ENCODE measurements at regions not wholly inside any gene's neighbourhood (a gene's known extent, or its start where the extent isn't known, plus 50 kb on each side); places are given as distances from the start of the nearest gene placed in this dataset.

DNA sequence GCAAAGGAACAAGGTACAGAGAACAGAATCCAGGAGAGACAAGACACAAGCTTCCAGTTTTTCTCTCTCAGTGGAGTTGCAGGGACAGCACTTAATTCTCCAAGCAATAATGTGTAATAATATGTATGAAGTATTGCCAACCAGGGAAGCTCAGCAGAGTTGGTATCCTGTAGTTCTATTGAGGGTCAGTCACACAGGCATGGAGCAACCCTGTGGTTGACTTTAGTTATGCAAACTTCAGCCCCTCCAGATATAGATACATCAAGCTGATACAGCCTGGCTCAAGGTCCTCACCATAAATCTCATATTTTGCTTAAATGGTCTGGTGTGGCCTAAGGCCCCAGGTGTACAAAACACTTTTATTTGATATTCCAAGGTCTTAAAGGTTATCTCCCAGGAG, 248.6 kb upstream of the EPHA5 start:
- Histone ChIP-seq H3K4me1 (ENCODE audit: insufficient read depth, low read length) (peaks cover 3% of the 10 kb centered on the region), H3K4me2 (ENCODE audit: low read length) (no peak overlapping the region), H4K20me1 (ENCODE audit: insufficient read depth, low read length) (no peaks in the 10 kb centered on the region), H3K36me3 (ENCODE audit: insufficient read depth, low read length) (no peaks in the 10 kb centered on the region), H3K27ac (ENCODE audit: low read depth, low read length) (no peak overlapping the region), H3K4me3 (ENCODE audit: insufficient read depth, low read depth, low read length) (no peak overlapping the region), H2AFZ (ENCODE audit: low read depth, low read length) (no peak overlapping the region), H3K9me3 (ENCODE audit: insufficient read depth, low read depth, low read length) (no peaks in the 10 kb centered on the region), H3K27me3 (ENCODE audit: insufficient read depth, low read length) (no peaks in the 10 kb centered on the region), H3K79me2 (ENCODE audit: insufficient read depth, low read length) (no peaks in the 10 kb centered on the region), H3K9ac (ENCODE audit: low read length) (no peak overlapping the region)
- Mint-ChIP-seq H3K4me3 (ENCODE audit: unreplicated experiment) (no peak overlapping the region), H3K4me1 (ENCODE audit: low read depth, unreplicated experiment) (peaks cover 22% of the 10 kb centered on the region), H3K27me3 (ENCODE audit: low read depth, unreplicated experiment) (no peaks in the 10 kb centered on the region), H3K27ac (ENCODE audit: unreplicated experiment) (no peak overlapping the region), H3K36me3 (ENCODE audit: low read depth, unreplicated experiment) (no peaks in the 10 kb centered on the region), H3K9me3 (ENCODE audit: unreplicated experiment) (peaks cover 4% of the 10 kb centered on the region)
- no peak for DNase-seq (ENCODE audit: low read depth)
- TF ChIP-seq, protein P1, sequence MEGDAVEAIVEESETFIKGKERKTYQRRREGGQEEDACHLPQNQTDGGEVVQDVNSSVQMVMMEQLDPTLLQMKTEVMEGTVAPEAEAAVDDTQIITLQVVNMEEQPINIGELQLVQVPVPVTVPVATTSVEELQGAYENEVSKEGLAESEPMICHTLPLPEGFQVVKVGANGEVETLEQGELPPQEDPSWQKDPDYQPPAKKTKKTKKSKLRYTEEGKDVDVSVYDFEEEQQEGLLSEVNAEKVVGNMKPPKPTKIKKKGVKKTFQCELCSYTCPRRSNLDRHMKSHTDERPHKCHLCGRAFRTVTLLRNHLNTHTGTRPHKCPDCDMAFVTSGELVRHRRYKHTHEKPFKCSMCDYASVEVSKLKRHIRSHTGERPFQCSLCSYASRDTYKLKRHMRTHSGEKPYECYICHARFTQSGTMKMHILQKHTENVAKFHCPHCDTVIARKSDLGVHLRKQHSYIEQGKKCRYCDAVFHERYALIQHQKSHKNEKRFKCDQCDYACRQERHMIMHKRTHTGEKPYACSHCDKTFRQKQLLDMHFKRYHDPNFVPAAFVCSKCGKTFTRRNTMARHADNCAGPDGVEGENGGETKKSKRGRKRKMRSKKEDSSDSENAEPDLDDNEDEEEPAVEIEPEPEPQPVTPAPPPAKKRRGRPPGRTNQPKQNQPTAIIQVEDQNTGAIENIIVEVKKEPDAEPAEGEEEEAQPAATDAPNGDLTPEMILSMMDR (IDR thresholded peaks at IDR 0.05; ENCODE audit: insufficient read depth, low read depth, low read length) = no peak
- no peak for FAIRE-seq

DNA sequence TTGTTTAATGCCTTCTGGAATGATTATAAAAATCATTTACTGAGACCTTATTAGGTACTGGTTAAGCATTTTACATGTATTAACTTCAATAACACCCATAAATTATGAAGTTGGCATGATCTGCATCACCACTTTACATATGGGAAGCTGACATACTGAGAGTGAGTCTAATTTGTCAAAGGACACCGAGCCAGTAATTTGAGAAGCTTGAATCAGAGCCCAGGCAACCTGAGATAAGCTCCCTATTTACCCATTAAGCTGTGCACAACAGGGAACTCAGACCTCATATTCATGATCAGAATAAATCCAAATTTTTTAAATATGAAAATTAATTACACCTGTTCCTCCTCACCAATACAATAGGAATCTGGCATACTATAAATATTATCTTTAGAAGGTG, 247.9 kb upstream of the EPHA5 start:
- Histone ChIP-seq H3K27ac (ENCODE audit: low read depth, low read length) (no peak overlapping the region), H2AFZ (ENCODE audit: low read depth, low read length) (no peak overlapping the region), H3K79me2 (ENCODE audit: insufficient read depth, low read length) (no peaks in the 10 kb centered on the region), H3K36me3 (ENCODE audit: insufficient read depth, low read length) (no peaks in the 10 kb centered on the region), H3K4me1 (ENCODE audit: insufficient read depth, low read length) (peaks cover 3% of the 10 kb centered on the region), H3K4me2 (ENCODE audit: low read length) (no peak overlapping the region), H3K9ac (ENCODE audit: low read length) (no peak overlapping the region), H3K9me3 (ENCODE audit: insufficient read depth, low read depth, low read length) (no peaks in the 10 kb centered on the region), H3K27me3 (ENCODE audit: insufficient read depth, low read length) (no peaks in the 10 kb centered on the region), H3K4me3 (ENCODE audit: insufficient read depth, low read depth, low read length) (no peak overlapping the region), H4K20me1 (ENCODE audit: insufficient read depth, low read length) (no peaks in the 10 kb centered on the region)
- DNase-seq (ENCODE audit: low read depth) (peak; percentile 40), FAIRE-seq (no peak)
- H3K9me3 Mint-ChIP-seq (ENCODE audit: unreplicated experiment) = peaks cover 4% of the 10 kb centered on the region
- H3K27me3 Mint-ChIP-seq (ENCODE audit: low read depth, unreplicated experiment) = no peaks in the 10 kb centered on the region
- TF ChIP-seq, protein P1 (IDR thresholded peaks at IDR 0.05; ENCODE audit: insufficient read depth, low read depth, low read length) = no peak
- no peak for TF ChIP-seq EZH2 (IDR thresholded peaks at IDR 0.05; ENCODE audit: insufficient read depth, low read length)
- H3K4me3 Mint-ChIP-seq (ENCODE audit: unreplicated experiment) = no peak overlapping the region
- H3K4me1 Mint-ChIP-seq (ENCODE audit: low read depth, unreplicated experiment) = peaks cover 22% of the 10 kb centered on the region
- H3K27ac Mint-ChIP-seq (ENCODE audit: unreplicated experiment) = no peak overlapping the region
- H3K36me3 Mint-ChIP-seq (ENCODE audit: low read depth, unreplicated experiment) = no peaks in the 10 kb centered on the region

DNA sequence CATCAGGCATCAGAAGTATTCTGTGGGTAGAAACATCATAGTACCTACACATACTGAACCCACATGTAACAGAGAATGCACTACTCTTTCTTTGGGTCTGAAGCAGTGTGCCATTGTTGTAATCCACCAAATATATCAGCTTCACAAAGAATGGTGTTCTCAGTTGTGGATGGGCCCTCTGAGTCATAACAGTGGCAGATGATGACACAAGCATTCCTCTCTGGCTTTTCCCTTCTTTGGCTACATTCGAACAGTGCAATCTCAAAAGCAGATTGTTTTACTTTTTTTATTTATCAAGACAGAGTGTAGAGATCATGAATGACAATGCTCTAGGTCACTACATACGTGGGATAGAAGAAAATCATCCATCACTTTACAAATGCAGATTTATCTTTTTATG, 247.2 kb upstream of the EPHA5 start:
- Histone ChIP-seq H3K4me1 (ENCODE audit: insufficient read depth, low read length) (peaks cover 3% of the 10 kb centered on the region), H4K20me1 (ENCODE audit: insufficient read depth, low read length) (no peaks in the 10 kb centered on the region), H3K4me3 (ENCODE audit: insufficient read depth, low read depth, low read length) (no peak overlapping the region), H3K27me3 (ENCODE audit: insufficient read depth, low read length) (no peaks in the 10 kb centered on the region), H2AFZ (ENCODE audit: low read depth, low read length) (peak overlapping the region; percentile 46), H3K9ac (ENCODE audit: low read length) (no peak overlapping the region), H3K27ac (ENCODE audit: low read depth, low read length) (peak overlapping the region; percentile 43), H3K9me3 (ENCODE audit: insufficient read depth, low read depth, low read length) (no peaks in the 10 kb centered on the region), H3K4me2 (ENCODE audit: low read length) (no peak overlapping the region), H3K36me3 (ENCODE audit: insufficient read depth, low read length) (no peaks in the 10 kb centered on the region), H3K79me2 (ENCODE audit: insufficient read depth, low read length) (no peaks in the 10 kb centered on the region)
- peak; percentile 83 for DNase-seq (ENCODE audit: low read depth)
- H3K27me3 Mint-ChIP-seq (ENCODE audit: low read depth, unreplicated experiment) = no peaks in the 10 kb centered on the region
- TF ChIP-seq, protein P1 (IDR thresholded peaks at IDR 0.05; ENCODE audit: insufficient read depth, low read depth, low read length) = no peak
- no peak for TF ChIP-seq EZH2 (IDR thresholded peaks at IDR 0.05; ENCODE audit: insufficient read depth, low read length)
- H3K9me3 Mint-ChIP-seq (ENCODE audit: unreplicated experiment) = peaks cover 4% of the 10 kb centered on the region
- H3K4me3 Mint-ChIP-seq (ENCODE audit: unreplicated experiment) = no peak overlapping the region
- H3K27ac Mint-ChIP-seq (ENCODE audit: unreplicated experiment) = peak overlapping the region; percentile 97
- peaks cover 22% of the 10 kb centered on the region for H3K4me1 Mint-ChIP-seq (ENCODE audit: low read depth, unreplicated experiment)
- no peak for FAIRE-seq
- H3K36me3 Mint-ChIP-seq (ENCODE audit: low read depth, unreplicated experiment) = no peaks in the 10 kb centered on the region

Measured in astrocyte (in vitro differentiated cells and primary cell).